Neural cell (in vitro differentiated cells): ENCODE measurements at regions not wholly inside any gene's neighbourhood (a gene's known extent, or its start where the extent isn't known, plus 50 kb on each side); places are given as distances from the start of the nearest gene placed in this dataset.

Experiments
- EP300 ChIP-seq: fragments of 450-650 bp; conservative IDR thresholded peaks from 2 replicates; pipeline ENCODE4 v1.6.1; 2014; ENCODE audit warnings: antibody characterized with exemption, mild to moderate bottlenecking, moderate library complexity; ENCODE audit not compliant: poor library complexity, severe bottlenecking
- POLR2AphosphoS5 ChIP-seq: IDR thresholded peaks from 2 replicates; pipeline ENCODE4 v1.6.1; 2012
- REST ChIP-seq: IDR thresholded peaks from 2 replicates; pipeline ENCODE4 v1.6.1; 2012; ENCODE audit warnings: borderline replicate concordance
- SMC3 ChIP-seq: fragments of 450-650 bp; conservative IDR thresholded peaks from 2 replicates; pipeline ENCODE4 v1.6.1; 2014; ENCODE audit warnings: antibody characterized with exemption, mild to moderate bottlenecking, moderate library complexity; ENCODE audit not compliant: poor library complexity
- TAF1 ChIP-seq: IDR thresholded peaks from 2 replicates; pipeline ENCODE4 v1.6.1; 2012; ENCODE audit warnings: low read depth
- TF ChIP-seq, protein P1 (sequence below): fragments of 450-650 bp; IDR thresholded peaks from 2 replicates; pipeline ENCODE4 v1.5.1; 2014; ENCODE audit warnings: antibody characterized with exemption, mild to moderate bottlenecking, moderate library complexity; ENCODE audit not compliant: poor library complexity, severe bottlenecking

- TF ChIP-seq, protein P1, sequence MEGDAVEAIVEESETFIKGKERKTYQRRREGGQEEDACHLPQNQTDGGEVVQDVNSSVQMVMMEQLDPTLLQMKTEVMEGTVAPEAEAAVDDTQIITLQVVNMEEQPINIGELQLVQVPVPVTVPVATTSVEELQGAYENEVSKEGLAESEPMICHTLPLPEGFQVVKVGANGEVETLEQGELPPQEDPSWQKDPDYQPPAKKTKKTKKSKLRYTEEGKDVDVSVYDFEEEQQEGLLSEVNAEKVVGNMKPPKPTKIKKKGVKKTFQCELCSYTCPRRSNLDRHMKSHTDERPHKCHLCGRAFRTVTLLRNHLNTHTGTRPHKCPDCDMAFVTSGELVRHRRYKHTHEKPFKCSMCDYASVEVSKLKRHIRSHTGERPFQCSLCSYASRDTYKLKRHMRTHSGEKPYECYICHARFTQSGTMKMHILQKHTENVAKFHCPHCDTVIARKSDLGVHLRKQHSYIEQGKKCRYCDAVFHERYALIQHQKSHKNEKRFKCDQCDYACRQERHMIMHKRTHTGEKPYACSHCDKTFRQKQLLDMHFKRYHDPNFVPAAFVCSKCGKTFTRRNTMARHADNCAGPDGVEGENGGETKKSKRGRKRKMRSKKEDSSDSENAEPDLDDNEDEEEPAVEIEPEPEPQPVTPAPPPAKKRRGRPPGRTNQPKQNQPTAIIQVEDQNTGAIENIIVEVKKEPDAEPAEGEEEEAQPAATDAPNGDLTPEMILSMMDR, result no peak
- TF ChIP-seq EP300 (no peak), POLR2AphosphoS5 (no peak), REST (no peak), TAF1 (no peak), SMC3 (no peak)
These were observed 98.2 kb upstream of the HDGFL1 start for GRCh38 chr6:22471132-22471690.
